Astrocyte (in vitro differentiated cells and primary cell): ENCODE measurements at regions not wholly inside any gene's neighbourhood (a gene's known extent, or its start where the extent isn't known, plus 50 kb on each side); places are given as distances from the start of the nearest gene placed in this dataset.

Experiments used
- DNase-seq: peaks from one replicate; pipeline ENCODE4 v3.0.0-alpha.2; 2010; ENCODE audit warnings: low read depth
- FAIRE-seq: peaks from 2 replicates; lab custom pipeline; 2011; peaks lifted over from hg19 to GRCh38; lab: Jason Lieb, UNC
- H2AFZ ChIP-seq: 2 replicates; pipeline ENCODE4 v1.6.0; 2012; ENCODE audit warnings: low read depth, low read length, inconsistent platforms
- H3K27ac ChIP-seq: 2 replicates; pipeline ENCODE4 v1.5.1; 2011; ENCODE audit warnings: low read depth, low read length, inconsistent platforms
- H3K27me3 ChIP-seq: 2 replicates; pipeline ENCODE4 v1.6.0; 2011; ENCODE audit warnings: low read length, inconsistent platforms; ENCODE audit not compliant: insufficient read depth
- H3K36me3 ChIP-seq: 2 replicates; pipeline ENCODE4 v1.5.1; 2011; ENCODE audit warnings: low read length, inconsistent platforms; ENCODE audit not compliant: insufficient read depth
- H3K4me1 ChIP-seq: 2 replicates; pipeline ENCODE4 v1.5.1; 2011; ENCODE audit warnings: low read length, inconsistent platforms; ENCODE audit not compliant: insufficient read depth
- H3K4me2 ChIP-seq: 2 replicates; pipeline ENCODE4 v1.6.0; 2012; ENCODE audit warnings: low read length, inconsistent platforms
- H3K4me3 ChIP-seq: 2 replicates; pipeline ENCODE4 v1.5.1; 2011; ENCODE audit warnings: low read depth, mild to moderate bottlenecking, low read length, inconsistent platforms; ENCODE audit not compliant: insufficient read depth
- H3K79me2 ChIP-seq: 2 replicates; pipeline ENCODE4 v1.6.0; 2012; ENCODE audit warnings: mild to moderate bottlenecking, low read length, inconsistent platforms; ENCODE audit not compliant: insufficient read depth
- H3K9ac ChIP-seq: 2 replicates; pipeline ENCODE4 v1.6.0; 2012; ENCODE audit warnings: mild to moderate bottlenecking, low read length, inconsistent platforms
- H3K9me3 ChIP-seq: 2 replicates; pipeline ENCODE4 v1.5.1; 2012; ENCODE audit warnings: low read depth, mild to moderate bottlenecking, low read length, inconsistent platforms; ENCODE audit not compliant: insufficient read depth
- H4K20me1 ChIP-seq: 2 replicates; pipeline ENCODE4 v1.6.0; 2012; ENCODE audit warnings: low read length, inconsistent platforms; ENCODE audit not compliant: insufficient read depth
- H3K27ac Mint-ChIP-seq: one replicate; pipeline ENCODE4 v1.8.0; 2021; ENCODE audit warnings: mild to moderate bottlenecking, mixed read lengths; ENCODE audit not compliant: unreplicated experiment
- H3K27me3 Mint-ChIP-seq: one replicate; pipeline ENCODE4 v1.8.0; 2021; ENCODE audit warnings: low read depth, mixed read lengths; ENCODE audit not compliant: unreplicated experiment
- H3K36me3 Mint-ChIP-seq: one replicate; pipeline ENCODE4 v1.8.0; 2021; ENCODE audit warnings: low read depth, mixed read lengths; ENCODE audit not compliant: unreplicated experiment
- H3K4me1 Mint-ChIP-seq: one replicate; pipeline ENCODE4 v1.8.0; 2021; ENCODE audit warnings: low read depth, mixed read lengths; ENCODE audit not compliant: unreplicated experiment
- H3K4me3 Mint-ChIP-seq: one replicate; pipeline ENCODE4 v1.8.0; 2021; ENCODE audit warnings: mild to moderate bottlenecking, moderate library complexity, mixed read lengths; ENCODE audit not compliant: unreplicated experiment
- H3K9me3 Mint-ChIP-seq: one replicate; pipeline ENCODE4 v1.8.0; 2021; ENCODE audit warnings: mild to moderate bottlenecking, mixed read lengths; ENCODE audit not compliant: unreplicated experiment
- CTCF ChIP-seq: IDR thresholded peaks from 2 replicates; pipeline ENCODE4 v1.5.1; 2011; ENCODE audit warnings: low read depth, mild to moderate bottlenecking, inconsistent platforms, low read length, moderate library complexity; ENCODE audit not compliant: insufficient read depth
- EZH2 ChIP-seq: IDR thresholded peaks from 2 replicates; pipeline ENCODE4 v1.6.1; 2012; ENCODE audit warnings: mild to moderate bottlenecking, low read length, inconsistent platforms; ENCODE audit not compliant: insufficient read depth

GRCh38 chr1:176338877-176339276 lies 124.1 kb upstream of the PAPPA2 start:
- Histone ChIP-seq H3K4me2 (no peak overlapping the region), H3K4me3 (no peak overlapping the region), H3K9ac (no peak overlapping the region), H3K79me2 (no peaks in the 10 kb centered on the region), H3K27ac (no peak overlapping the region), H3K9me3 (peaks cover 2% of the 10 kb centered on the region), H2AFZ (no peak overlapping the region), H3K4me1 (no peaks in the 10 kb centered on the region), H3K27me3 (no peaks in the 10 kb centered on the region), H4K20me1 (no peaks in the 10 kb centered on the region), H3K36me3 (no peaks in the 10 kb centered on the region)
- Mint-ChIP-seq H3K4me3 (no peak overlapping the region), H3K27me3 (no peaks in the 10 kb centered on the region), H3K4me1 (no peaks in the 10 kb centered on the region), H3K27ac (no peak overlapping the region), H3K9me3 (peaks cover 4% of the 10 kb centered on the region), H3K36me3 (peaks cover 1% of the 10 kb centered on the region)
- TF ChIP-seq EZH2 (no peak), CTCF (no peak)
- no peak for FAIRE-seq
- no peak for DNase-seq

GRCh38 chr1:176330782-176331181 lies 123.7 kb upstream of the COP1 start:
- H4K20me1 ChIP-seq: no peaks in the 10 kb centered on the region
- Mint-ChIP-seq H3K27me3 (peaks cover 2% of the 10 kb centered on the region), H3K36me3 (no peaks in the 10 kb centered on the region), H3K4me1 (no peaks in the 10 kb centered on the region), H3K9me3 (peaks cover 3% of the 10 kb centered on the region), H3K4me3 (no peak overlapping the region), H3K27ac (no peak overlapping the region)
- H3K27ac ChIP-seq: no peak overlapping the region
- no peak for FAIRE-seq
- no peak overlapping the region for H3K4me3 ChIP-seq
- H3K4me2 ChIP-seq: no peak overlapping the region
- DNase-seq: no peak
- no peaks in the 10 kb centered on the region for H3K4me1 ChIP-seq
- no peaks in the 10 kb centered on the region for H3K36me3 ChIP-seq
- no peaks in the 10 kb centered on the region for H3K79me2 ChIP-seq
- TF ChIP-seq EZH2 (no peak), CTCF (no peak)
- H2AFZ ChIP-seq: no peak overlapping the region
- no peak overlapping the region for H3K9ac ChIP-seq
- no peaks in the 10 kb centered on the region for H3K27me3 ChIP-seq
- H3K9me3 ChIP-seq: peaks cover under 1% of the 10 kb centered on the region

- Mint-ChIP-seq H3K36me3 (no peaks in the 10 kb centered on the region), H3K4me3 (no peak overlapping the region), H3K27ac (no peak overlapping the region), H3K4me1 (no peaks in the 10 kb centered on the region), H3K9me3 (no peaks in the 10 kb centered on the region), H3K27me3 (no peaks in the 10 kb centered on the region)
- FAIRE-seq (no peak), DNase-seq (no peak)
- Histone ChIP-seq H4K20me1 (no peaks in the 10 kb centered on the region), H3K36me3 (no peaks in the 10 kb centered on the region), H3K79me2 (no peaks in the 10 kb centered on the region), H3K9ac (no peak overlapping the region), H3K27ac (no peak overlapping the region), H3K4me2 (no peak overlapping the region), H3K27me3 (no peaks in the 10 kb centered on the region), H3K4me1 (no peaks in the 10 kb centered on the region), H2AFZ (no peak overlapping the region), H3K4me3 (no peak overlapping the region), H3K9me3 (peaks cover 5% of the 10 kb centered on the region)
- no peak for TF ChIP-seq EZH2
- TF ChIP-seq CTCF: no peak
Measured at GRCh38 chr1:176325664-176326063, 118.6 kb upstream of the COP1 start.
